CD1c-positive myeloid dendritic cell (primary cell): ENCODE measurements at regions not wholly inside any gene's neighbourhood (a gene's known extent, or its start where the extent isn't known, plus 50 kb on each side); places are given as distances from the start of the nearest gene placed in this dataset.
"Not testable (repeated sequence)": the region's sequence is repeated elsewhere in the genome, so short reads cannot be mapped to it uniquely, and the experiment has no call there.

Experiments
- DNase-seq: peaks from one replicate; pipeline ENCODE4 v3.0.0-alpha.2; 2016; ENCODE audit errors: extremely low spot score

- no peak for DNase-seq
Measured at GRCh38 chr2:186381573-186381972, 104.5 kb upstream of the ZC3H15 start.

DNA sequence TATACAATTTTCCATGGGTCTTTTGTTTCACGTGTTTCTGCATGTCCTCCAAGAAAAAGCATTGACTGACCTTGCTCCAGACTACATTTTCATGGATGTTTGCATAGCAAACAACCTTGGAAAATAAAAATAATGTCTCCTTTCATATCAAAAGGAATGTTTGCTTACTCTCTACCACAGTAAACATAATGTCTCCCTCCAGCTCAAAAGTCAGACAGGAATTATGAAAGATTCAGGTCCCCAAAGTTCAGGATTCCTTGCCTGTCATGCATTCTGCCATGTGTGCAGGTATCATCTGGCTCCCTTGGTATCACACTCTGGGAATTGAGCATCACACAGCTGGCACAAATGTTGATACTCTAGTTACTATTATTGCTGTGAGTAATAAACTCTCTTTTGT lies 103.1 kb upstream of the ZC3H15 start:
- DNase-seq = no peak

GRCh38 chr2:186384226-186384625 lies 101.8 kb upstream of the ZC3H15 start:
- no peak for DNase-seq

GRCh38 chr2:186385638-186386201 lies 100.3 kb upstream of the ZC3H15 start:
- not testable (repeated sequence) for DNase-seq

- DNase-seq = no peak
Measured at GRCh38 chr2:186399082-186399644, 86.9 kb upstream of the ZC3H15 start.

DNA sequence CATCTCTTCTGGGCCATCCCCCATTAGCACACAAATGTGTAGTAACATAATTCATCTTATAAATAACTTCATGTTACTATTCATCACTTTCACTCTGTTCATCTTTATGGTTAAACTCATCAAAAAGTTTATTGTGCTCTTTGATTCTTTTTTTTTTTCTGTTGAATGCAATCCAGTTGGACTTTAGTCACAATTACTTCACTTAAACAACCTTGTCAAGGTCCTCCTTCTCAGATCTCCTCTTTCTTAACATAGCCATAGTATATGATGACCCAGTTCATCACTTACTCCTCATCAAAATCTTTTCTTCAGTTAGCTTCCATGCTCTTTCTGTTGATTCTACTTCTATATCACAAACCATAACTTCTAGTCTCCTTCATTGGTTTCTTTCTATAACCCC lies 80.2 kb upstream of the ZC3H15 start:
- no peak for DNase-seq

- DNase-seq = no peak
Measured at GRCh38 chr2:186407611-186408010, 78.4 kb upstream of the ZC3H15 start.

DNA sequence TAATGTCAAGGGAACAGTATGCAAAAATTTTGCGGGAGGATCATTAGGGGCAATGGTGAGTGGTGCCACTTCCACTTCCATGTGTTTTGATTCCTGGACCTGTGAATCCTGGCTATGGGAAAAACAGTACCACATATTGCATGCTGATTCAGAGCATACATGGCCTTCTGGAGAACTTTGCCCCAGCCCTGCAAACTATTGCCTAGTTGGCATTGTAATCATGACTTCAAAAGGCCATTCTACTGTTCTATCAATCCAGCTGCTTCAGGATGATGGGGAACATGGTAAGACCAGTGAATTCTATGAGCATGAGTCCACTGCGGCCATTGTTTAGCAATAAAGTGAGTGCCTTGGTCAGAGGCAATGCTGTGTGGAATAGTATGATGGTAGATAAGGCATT lies 75.3 kb upstream of the ZC3H15 start:
- no peak for DNase-seq

DNA sequence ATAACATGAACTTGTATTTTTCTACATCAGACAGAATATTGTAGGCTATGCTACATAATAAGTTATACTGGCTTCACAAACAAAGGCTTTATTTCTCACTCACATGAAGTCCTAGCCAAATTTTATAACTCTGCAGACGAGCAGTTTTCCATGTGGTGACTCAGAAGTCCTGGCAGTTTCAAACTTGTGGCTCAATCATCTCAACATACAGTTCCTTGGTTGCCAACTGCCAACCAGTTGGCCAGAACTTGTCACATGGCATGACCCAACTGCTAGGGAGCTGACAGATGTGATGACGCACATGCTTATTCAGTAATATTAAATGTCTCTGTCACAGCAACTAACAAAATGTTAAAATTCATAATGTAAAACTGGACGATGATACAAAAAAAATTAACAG lies 63.8 kb upstream of the ZC3H15 start:
- DNase-seq = no peak

DNA sequence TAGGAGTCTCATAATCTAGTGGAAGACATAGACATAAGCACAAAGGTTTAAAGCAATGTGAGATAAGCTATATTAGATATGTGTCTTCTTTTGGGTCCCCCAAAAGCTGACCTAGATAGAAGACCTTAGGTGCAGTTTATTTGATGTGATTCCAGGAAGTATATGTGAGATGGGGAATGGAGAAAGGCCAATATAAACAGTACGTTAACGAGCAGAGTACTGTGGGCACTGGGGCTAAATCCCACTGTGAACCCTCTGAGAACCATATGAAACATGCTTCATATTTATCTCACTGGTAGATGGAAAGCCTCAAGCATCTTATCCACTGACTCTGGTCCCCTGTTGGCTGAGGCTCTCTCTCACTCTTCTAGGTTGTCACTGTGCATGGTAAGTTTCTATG lies 62.6 kb upstream of the ZC3H15 start:
- DNase-seq = no peak

- no peak for DNase-seq
Measured at GRCh38 chr2:186424265-186424664, 61.8 kb upstream of the ZC3H15 start.

DNA sequence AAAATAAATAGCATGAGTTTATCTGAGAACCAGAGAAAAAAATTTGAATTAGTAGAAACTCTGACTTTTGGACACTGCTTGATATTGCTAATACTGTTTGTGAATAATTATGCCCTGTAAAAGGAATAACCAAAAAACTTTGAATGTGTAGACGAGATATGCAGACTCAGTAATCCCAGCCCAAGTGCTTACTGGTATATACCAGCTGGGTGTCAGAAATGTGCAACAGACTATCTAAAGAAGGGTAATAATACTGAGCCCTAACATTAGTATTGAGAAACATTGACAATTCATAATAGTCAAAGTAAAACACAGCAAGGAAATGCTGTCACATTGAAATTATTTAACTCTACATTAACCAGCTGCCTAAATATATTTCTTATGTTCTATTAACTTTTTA lies 60.5 kb upstream of the ZC3H15 start:
- no peak for DNase-seq

- DNase-seq = no peak
Measured at GRCh38 chr2:186426153-186427016, 59.7 kb upstream of the ZC3H15 start.

DNA sequence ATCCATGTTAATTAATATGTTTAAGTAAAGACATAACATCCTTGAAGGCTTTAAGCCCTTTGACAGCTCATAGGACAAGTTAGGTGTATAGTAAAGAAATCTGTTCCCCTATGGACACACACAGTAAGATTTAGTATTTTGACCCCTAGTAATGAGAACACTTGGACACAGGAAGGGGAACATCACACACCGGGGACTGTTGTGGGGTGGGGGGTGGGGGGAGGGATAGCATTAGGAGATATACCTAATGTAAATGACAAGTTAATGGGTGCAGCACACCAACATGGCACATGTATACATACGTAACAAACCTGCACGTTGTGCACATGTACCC lies 59.1 kb upstream of the ZC3H15 start:
- not testable (repeated sequence) for DNase-seq

DNA sequence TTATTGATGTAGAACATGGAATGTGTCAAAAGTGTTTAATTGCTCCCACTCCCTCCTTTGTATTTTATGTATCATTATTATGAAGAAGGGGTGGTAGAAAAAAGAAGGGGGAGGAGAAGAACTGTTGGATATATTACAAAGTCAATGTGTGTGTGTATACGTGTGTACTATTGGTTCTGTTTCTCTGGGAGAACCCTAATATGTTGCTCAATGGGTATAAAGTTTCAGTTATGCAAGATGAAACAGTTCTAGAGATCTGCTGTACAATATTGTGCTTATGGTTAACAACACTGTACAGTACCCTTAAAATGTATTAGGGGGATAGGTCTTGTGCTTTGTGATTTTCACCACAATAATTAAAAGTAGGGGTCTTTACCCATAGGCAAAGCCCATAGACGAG lies 58.1 kb upstream of the ZC3H15 start:
- no peak for DNase-seq

DNA sequence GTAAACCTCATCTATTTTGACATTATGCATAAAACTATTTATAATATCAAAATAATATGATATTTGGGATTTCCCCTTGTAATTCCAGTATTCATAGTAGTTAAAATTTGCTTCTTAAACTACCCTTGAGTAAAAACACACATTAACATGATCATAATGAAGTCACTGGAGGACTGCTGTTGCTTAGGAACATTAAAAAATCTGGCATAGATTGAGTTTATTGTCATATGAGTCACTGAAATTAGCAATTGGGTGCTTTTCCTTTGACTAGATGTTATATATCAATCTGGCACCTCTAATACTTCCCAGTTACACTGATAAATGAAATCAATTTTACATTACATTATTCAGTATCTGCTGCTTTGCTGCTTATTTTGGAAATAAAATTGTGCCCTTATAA lies 57.0 kb upstream of the ZC3H15 start:
- DNase-seq = no peak

DNA sequence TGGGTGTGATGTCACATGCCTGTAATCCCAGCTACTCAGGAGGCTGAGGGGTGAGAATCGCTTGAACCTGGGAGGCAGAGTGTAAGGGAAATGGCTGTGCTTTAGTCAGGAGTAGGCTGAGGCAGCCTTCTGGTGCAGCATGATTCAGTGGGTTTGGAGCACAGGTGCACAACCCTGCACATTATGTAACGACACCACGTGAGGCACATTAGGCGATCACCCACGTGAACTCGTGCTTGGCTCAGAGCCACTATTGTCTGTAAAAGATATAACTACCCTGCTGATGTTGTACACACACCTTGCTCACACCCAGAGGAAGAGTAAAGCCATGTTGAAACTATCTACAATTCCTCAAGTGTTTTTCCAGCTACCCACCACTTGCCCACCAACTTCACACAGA lies 54.8 kb upstream of the ZC3H15 start:
- no peak for DNase-seq

- DNase-seq = no peak
Measured at GRCh38 chr2:186433040-186433439, 53.0 kb upstream of the ZC3H15 start.

GRCh38 chr2:186433777-186434432 lies 52.2 kb upstream of the ZC3H15 start:
- DNase-seq = no peak
